NCI-H1092 (cell line): ENCODE measurements at regions not wholly inside any gene's neighbourhood (a gene's known extent, or its start where the extent isn't known, plus 50 kb on each side); places are given as distances from the start of the nearest gene placed in this dataset.
"Not testable (repeated sequence)": the region's sequence is repeated elsewhere in the genome, so short reads cannot be mapped to it uniquely, and the experiment has no call there.

Source experiments
- DNase-seq: peaks from one replicate; lab custom pipeline; 2025; lab: John Stamatoyannopoulos, UW

DNA sequence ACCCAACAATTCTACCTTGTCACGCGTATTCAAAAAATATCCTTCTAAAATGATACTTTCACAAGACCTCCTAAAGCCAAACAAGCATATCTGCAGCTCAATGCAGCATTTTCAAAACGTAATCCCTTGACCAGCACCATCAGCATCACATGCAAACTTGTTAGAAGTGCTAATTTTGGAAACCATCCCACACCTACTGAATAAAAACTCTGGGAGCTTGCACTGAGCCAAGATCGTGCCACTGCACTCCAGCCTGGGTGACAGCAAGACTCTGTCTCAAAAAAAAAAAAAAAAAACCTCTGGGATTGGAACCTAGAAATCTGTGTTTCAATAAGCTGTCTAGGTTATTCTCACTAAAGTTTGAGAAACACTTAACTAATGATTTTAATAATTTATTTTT is 223.3 kb upstream of the CCDC54 start:
- no peak for DNase-seq

DNA sequence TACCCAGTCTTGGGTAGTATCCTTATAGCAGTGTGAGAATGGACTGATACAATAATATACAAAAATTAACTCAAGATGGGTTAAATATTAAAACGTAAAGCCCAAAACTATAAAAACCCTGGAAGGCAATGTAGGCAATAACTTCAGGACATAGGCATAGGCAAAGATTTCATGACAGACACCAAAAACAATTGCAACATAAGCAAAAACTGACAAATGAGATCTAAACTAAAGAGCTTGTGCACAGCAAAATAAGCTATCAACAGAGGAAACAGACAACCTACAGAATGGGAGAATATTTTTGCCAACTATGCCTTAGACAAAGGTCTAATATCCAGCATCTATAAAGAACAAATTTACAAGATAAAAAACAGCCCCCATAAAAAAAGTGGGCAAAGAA is 204.8 kb upstream of the CCDC54 start:
- DNase-seq, result no peak

DNA sequence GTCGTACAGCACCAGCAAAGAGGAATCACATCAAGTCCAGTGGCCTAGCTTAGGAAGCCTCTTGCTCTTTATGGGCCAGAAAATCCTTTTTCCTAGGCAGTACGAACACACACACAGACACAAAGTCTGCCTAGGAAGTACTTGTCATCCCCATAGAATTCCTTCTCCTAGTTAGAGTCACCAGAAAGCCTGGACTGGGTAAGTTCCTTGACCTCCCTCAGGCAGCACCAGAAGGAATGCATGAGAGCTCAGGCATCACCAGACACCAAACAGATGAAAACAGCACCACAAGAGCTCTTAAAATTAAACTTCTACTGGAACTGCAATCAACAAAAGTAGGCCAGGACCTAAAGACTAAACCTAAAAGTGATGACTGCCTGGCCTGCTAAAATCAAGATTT is 192.9 kb upstream of the CCDC54 start:
- DNase-seq, result no peak

GRCh38 chr3:107188262-107188661 is 189.0 kb upstream of the CCDC54 start:
- DNase-seq, result no peak

GRCh38 chr3:107189158-107189791 is 188.0 kb upstream of the CCDC54 start:
- no peak for DNase-seq

GRCh38 chr3:107193116-107193515 is 184.1 kb upstream of the CCDC54 start:
- no peak for DNase-seq

DNA sequence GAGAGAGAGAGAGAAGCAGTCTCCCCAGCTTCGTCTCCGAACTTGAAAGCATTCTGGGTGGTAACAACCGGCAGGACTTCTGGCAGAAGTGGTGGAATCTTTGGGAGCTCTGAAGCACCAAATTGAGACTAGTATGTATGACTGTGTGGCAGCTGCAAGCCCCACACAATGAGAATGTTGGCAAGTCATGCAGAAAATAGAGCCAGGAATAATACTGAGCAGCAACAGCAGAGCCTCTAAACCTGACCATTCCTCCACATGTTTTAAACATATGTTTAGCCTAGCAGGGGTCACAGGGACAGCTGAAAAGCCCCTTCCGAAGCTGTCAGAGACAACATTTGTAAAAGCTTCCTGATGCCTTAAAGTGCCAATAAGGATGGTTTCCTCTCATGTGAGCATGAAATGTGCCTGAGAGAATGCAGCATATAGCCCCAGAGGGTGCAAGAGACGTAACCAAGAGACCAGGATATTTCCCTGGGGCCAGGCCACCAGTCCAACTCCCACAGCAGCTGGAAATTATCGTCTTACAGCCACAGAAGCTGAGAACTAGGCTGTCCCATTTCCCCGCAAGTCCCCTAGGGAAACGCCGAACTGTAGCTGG is 178.6 kb upstream of the CCDC54 start:
- DNase-seq, result no peak

GRCh38 chr3:107201146-107201545 is 176.1 kb upstream of the CCDC54 start:
- no peak for DNase-seq

GRCh38 chr3:107202885-107203284 is 174.4 kb upstream of the CCDC54 start:
- DNase-seq, result not testable (repeated sequence)

- DNase-seq, result no peak
These were observed 173.1 kb upstream of the CCDC54 start for GRCh38 chr3:107204121-107204520.

DNA sequence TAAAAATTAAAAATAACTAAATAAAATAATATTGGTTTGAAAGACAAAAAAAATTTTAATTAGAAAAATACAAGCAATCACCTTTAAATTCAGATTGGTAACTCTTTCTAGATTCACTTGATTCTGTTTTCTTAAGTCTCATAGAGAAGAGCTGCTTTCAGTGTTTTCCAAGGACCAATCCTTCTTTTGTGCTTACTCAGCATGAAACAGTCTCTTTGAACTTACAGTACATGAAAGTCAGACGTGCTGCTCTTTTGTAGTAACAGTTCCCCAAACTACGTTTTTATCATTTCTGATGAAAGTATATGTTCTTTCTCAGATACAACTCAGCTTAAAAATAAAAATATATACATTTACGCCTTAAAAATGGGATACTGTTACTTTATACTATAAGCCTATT is 171.9 kb upstream of the CCDC54 start:
- no peak for DNase-seq

DNA sequence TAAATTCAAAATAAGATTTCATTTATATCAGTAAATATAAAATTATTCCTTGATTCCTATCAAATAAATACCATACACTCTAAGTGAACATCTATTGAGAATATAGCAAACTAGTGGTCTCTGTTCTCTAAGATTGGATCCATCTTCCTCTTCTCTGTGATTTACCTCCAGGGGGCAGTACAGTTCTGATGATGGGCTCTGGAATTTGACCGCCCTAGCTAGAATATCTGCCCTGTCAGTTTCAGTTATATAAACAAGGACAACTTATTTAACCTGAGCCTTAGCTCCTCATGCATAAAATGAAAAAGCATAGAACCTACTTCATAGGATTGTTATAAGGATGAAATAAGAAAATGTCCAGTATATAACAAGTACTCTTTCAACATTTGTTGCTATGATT is 171.1 kb upstream of the CCDC54 start:
- DNase-seq, result no peak

GRCh38 chr3:107206945-107207344 is 170.3 kb upstream of the CCDC54 start:
- no peak for DNase-seq

DNA sequence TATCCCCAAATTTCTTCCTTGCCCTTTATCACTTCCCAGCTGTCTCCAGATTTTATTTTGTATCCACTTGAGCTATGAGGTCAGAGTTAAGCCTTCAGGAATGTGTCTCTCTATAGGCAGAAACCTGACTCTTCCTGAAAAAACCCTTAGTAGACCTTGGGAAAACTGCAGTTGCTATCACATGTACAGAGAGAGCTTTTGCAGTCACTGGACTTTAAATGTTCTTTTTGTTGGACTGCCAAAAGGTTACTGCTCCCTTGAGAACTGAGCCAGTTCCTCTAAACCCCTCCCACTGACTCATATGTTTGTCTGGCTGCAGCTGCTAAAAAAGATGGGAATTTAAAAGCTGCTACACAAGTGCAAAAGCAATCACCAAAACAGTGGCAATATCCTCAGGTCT is 169.1 kb upstream of the CCDC54 start:
- peak; percentile 30 for DNase-seq

DNA sequence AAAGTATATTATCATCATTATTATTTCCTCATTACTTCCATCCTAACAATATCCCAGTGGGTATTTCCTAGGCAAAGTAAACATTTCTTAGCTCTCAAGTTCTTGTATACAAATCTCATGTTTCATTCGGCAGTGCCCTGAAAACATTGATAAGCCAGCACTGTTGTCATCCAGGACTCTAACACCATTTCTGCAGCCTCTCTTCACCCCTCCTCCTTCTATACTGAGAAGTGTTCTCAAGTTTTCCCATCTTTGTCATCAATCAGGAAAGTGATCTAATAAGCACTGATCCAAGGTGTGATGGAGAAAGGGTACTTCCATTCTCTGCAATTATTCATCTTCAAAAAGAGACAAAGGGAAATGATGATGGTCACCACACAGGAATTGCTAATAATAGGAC is 168.4 kb upstream of the CCDC54 start:
- DNase-seq, result no peak

GRCh38 chr3:107209302-107209990 is 167.8 kb upstream of the CCDC54 start:
- DNase-seq, result no peak

GRCh38 chr3:107211608-107212007 is 165.6 kb upstream of the CCDC54 start:
- DNase-seq, result no peak

DNA sequence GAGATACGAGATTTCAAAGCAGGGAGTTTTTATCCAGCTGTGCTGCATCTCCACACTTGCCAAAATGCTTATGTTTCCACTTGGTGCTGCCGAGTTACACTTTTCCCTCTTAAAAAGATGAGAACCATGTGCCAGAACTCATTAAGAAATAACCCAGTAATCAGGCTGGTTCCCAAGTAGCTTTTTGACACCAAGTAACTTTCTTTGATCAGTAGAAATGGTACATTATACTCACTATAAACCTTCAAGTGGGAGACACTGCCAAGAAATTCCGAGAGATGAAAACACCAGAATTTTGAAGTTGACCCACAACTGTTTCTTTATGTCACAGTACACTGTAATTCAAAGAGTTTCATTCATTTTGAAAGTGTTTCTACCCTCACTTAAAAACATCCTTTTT is 164.6 kb upstream of the CCDC54 start:
- no peak for DNase-seq

DNA sequence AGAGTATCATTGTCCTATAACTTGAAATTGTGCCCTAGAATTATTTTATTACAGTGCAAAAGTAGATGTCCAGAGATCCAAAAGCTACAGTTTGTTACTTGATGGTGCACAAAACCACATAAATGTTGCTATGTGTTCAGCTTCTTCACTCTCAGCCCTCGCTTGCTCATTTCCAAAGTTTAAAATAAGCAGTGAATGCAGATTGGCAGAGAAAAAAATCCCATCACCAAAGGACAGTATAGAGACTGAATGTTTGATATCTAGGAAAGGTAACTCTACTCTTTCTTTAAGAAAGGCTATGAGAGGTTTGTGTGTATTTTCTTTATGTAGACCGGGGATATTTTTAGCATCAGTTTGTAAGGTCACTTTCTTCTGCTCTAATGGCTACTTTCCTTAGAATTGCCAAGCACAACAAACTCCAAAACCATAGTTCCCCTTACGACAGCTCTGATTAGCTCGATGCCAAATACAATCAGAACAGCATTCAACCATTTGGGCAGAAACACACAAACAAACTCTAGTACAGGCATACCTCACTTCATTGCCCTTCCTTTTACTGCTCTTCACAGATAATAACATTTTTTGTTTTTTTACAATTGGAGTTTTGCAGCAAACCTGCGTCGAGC is 164.1 kb upstream of the CCDC54 start:
- no peak for DNase-seq

GRCh38 chr3:107216229-107216628 is 161.0 kb upstream of the CCDC54 start:
- DNase-seq, result no peak

- no peak for DNase-seq
These were observed 160.5 kb upstream of the CCDC54 start for GRCh38 chr3:107216711-107217110.

DNA sequence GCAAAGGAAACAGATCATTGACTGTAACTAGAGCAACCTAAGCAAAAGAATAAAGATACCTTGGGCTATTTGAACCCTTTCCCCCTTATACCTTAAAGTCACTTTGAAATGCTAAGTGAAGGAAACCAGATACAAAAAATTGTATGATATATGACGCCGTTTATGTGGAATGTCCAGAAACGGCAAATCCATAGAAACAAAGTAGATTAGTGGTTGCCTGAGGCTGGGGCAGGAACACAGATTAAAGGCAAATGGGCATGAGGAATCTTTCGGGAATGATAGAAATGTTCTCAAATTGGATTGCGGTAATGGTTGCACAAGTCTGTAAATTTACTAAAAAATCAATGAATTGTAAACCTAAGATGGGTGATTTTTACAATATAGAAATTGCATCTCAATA is 160.1 kb upstream of the CCDC54 start:
- DNase-seq, result no peak

DNA sequence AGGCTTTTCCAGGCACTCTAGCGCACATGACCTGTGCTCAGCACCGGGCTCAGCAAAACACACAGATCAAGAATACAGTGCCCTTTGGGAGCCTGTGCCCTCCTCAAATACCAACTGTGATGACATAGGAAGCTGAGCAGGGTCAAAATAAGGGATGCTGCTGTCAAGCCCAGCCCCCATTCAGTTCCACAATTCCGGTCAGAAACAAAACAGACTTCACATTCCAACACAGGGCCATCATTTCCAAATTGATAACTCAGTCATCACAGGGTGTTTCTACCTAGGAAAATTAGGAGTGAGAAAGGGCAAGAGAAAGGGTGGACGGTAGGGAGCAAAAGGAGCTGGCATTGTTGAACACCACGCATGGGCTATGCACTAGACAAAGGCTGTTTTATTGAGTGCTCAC is 158.4 kb upstream of the CCDC54 start:
- no peak for DNase-seq
